ENCODE measurements at regions not wholly inside any gene's neighbourhood (a gene's known extent, or its start where the extent isn't known, plus 50 kb on each side); places are given as distances from the start of the nearest gene placed in this dataset.

GRCh38 chr12:91852634-91853033 lies 293.0 kb downstream of the BTG1 start:
- Histone ChIP-seq H3K9me3 (no peaks in the 10 kb centered on the region), H3K27me3 (no peaks in the 10 kb centered on the region), H3K4me1 (no peaks in the 10 kb centered on the region), H3K4me3 (no peak overlapping the region), H3K36me3 (no peaks in the 10 kb centered on the region), H3K27ac (peak overlapping the region in 1 of 2 donors; percentile 38)
- no peak for DNase-seq
- TF ChIP-seq POLR2A (IDR thresholded peaks at IDR 0.05), result no peak
- intact Hi-C loops (cut with DNase I; ENCODE audit: low total_unique reads), result no loop called here

GRCh38 chr12:91851741-91852477 lies 293.7 kb downstream of the BTG1 start:
- TF ChIP-seq CTCF (IDR thresholded peaks at IDR 0.05) (no peak), POLR2A (IDR thresholded peaks at IDR 0.05) (no peak)
- H3K9me3 ChIP-seq, result no peaks in the 10 kb centered on the region
- intact Hi-C loops (cut with DNase I; ENCODE audit: low total_unique reads), result no loop called here
- no peak for DNase-seq
- no peak overlapping the region for H3K4me3 ChIP-seq
- no peak overlapping the region for H3K27ac ChIP-seq
- no peaks in the 10 kb centered on the region for H3K36me3 ChIP-seq
- H3K27me3 ChIP-seq, result no peaks in the 10 kb centered on the region
- H3K4me1 ChIP-seq, result no peaks in the 10 kb centered on the region

GRCh38 chr12:91846466-91847055 lies 299.1 kb downstream of the BTG1 start:
- intact Hi-C loops (cut with DNase I; ENCODE audit: low total_unique reads), result no loop called here
- Histone ChIP-seq H3K27ac (no peak overlapping the region), H3K36me3 (no peaks in the 10 kb centered on the region)

GRCh38 chr12:91845365-91845764 lies 300.3 kb downstream of the BTG1 start:
- no peaks in the 10 kb centered on the region for H3K9me3 ChIP-seq
- intact Hi-C loops (cut with DNase I; ENCODE audit: low total_unique reads), result no loop called here

More at GRCh38 chr12:91846466-91847055, 299.1 kb downstream of the BTG1 start:
- Histone ChIP-seq H3K9me3 (no peaks in the 10 kb centered on the region), H3K4me1 (no peaks in the 10 kb centered on the region), H3K27me3 (no peaks in the 10 kb centered on the region), H3K4me3 (no peak overlapping the region)
- DNase-seq, result no peak
- TF ChIP-seq CTCF (IDR thresholded peaks at IDR 0.05), result no peak
- TF ChIP-seq POLR2A (IDR thresholded peaks at IDR 0.05), result no peak

GRCh38 chr12:91841822-91842221 lies 303.8 kb downstream of the BTG1 start:
- no peak for TF ChIP-seq POLR2A (IDR thresholded peaks at IDR 0.05)
- no peaks in the 10 kb centered on the region for H3K9me3 ChIP-seq
- no peaks in the 10 kb centered on the region for H3K4me1 ChIP-seq
- no peak overlapping the region for H3K27ac ChIP-seq
- intact Hi-C loops (cut with DNase I; ENCODE audit: low total_unique reads), result no loop called here
- H3K27me3 ChIP-seq, result no peaks in the 10 kb centered on the region
- no peak for DNase-seq
- no peaks in the 10 kb centered on the region for H3K36me3 ChIP-seq
- H3K4me3 ChIP-seq, result no peak overlapping the region

More at GRCh38 chr12:91845365-91845764, 300.3 kb downstream of the BTG1 start:
- no peak overlapping the region for H3K27ac ChIP-seq
- H3K4me1 ChIP-seq, result no peaks in the 10 kb centered on the region
- no peaks in the 10 kb centered on the region for H3K36me3 ChIP-seq
- no peak for TF ChIP-seq CTCF (IDR thresholded peaks at IDR 0.05)
- H3K27me3 ChIP-seq, result no peaks in the 10 kb centered on the region
- DNase-seq, result no peak
- H3K4me3 ChIP-seq, result no peak overlapping the region

- TF ChIP-seq CTCF (IDR thresholded peaks at IDR 0.05), result no peak
- no peak for TF ChIP-seq POLR2A (IDR thresholded peaks at IDR 0.05)
- DNase-seq, result no peak
- no peak overlapping the region for H3K27ac ChIP-seq
- no peaks in the 10 kb centered on the region for H3K36me3 ChIP-seq
- intact Hi-C loops (cut with DNase I; ENCODE audit: low total_unique reads), result no loop called here
- H3K27me3 ChIP-seq, result no peaks in the 10 kb centered on the region
- no peaks in the 10 kb centered on the region for H3K4me1 ChIP-seq
- H3K4me3 ChIP-seq, result no peak overlapping the region
- no peaks in the 10 kb centered on the region for H3K9me3 ChIP-seq
Measured at GRCh38 chr12:91836696-91837095, 308.9 kb downstream of the BTG1 start.

All from uterus (tissue), 3 donors.